ENCODE measurements at regions not wholly inside any gene's neighbourhood (a gene's known extent, or its start where the extent isn't known, plus 50 kb on each side); places are given as distances from the start of the nearest gene placed in this dataset.
A peak's percentile ranks its signal among the peaks of the same experiment; 100 is the strongest.
"Not testable (repeated sequence)": the region's sequence is repeated elsewhere in the genome, so short reads cannot be mapped to it uniquely, and the experiment has no call there.

GRCh38 chr11:114928260-114928870 lies 250.0 kb downstream of the NXPE2 start:
- no peak for DNase-seq

DNA sequence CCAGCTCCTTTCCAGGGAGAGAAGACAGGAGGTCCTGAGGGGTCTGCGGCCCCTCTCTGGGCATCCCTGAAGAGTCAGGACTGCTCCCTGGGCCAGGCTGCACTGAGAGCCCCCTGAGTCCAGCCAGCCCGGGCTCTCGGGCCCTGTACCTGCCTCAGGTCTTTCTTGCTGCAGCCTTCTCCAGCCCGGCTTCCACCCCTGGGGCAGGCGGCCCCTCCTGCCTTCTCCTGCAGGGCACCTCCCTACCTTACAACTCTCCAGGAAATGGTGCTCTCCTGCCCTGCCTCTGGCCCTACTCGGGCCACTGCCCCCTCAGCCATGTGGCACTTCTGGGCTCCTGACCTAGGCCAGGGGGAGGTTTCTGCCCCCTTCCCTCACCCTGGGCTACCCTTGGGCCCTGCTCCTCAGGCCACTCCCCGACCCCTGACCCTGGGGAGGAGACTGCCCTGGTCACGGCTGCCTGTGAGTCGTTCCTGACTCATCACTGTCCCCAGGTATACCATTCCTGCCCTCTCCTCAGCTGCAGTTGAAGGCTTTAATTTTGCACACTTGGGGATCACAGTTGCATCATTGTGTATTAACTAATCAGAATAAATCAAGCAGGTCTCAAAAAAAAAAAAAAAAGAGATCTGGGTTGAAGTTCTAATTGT lies 251.1 kb downstream of the NXPE2 start:
- DNase-seq: no peak

DNA sequence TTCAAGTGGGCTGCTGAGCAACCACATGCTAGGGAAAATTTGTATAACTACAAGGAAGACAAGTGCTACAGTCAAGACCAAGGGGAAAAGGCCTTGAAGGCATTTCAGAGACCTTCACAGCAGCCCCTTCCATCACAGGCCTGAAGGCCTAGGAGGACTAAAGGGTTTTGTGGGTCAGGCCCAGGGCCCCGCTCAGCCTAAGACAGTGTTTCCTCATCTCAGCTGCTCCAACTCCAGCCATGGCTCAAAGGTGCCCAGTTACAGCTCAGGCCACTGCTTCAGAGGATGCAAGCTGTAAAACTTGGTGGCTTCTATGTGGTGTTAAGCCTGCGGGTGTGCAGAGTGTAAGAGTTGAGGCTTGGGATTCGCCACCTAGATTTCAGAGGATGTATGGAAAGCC lies 260.5 kb downstream of the NXPE2 start:
- no peak for DNase-seq

GRCh38 chr11:114942207-114942606 lies 263.9 kb downstream of the NXPE2 start:
- no peak for DNase-seq

DNA sequence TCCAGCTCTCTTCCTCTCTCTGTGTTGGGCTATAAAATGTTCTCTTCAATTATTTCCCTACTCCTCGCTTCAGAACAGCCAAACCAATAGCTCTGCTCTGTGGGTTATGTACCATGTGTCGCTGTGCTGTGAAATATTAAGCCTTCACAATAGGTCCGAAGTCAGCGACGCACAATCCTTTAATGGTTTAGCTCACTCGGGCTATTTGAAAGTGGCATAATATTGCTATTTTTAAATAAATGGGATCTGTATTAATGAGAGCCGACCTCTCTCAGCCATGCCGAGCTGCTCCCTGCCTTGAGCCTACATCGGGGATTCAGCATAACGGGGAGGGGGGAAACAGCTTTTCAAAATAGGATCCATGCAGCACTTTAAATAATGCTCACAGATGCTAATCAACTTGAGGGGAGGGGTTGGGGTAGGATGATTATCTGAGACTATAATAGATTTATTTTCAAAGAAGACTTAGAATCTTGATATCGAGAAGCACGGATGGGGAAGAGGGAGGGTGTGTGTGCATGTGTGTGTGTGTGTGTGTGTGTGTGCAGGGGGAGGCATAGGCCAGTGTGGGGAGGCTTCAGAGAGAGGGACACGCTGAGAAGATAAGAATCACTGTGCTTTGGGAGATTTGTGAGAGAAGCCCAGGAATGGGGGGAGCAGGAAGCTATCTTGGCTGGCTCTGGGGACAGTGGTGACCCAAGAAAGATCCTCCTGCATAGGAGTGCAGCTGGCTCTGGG lies 271.5 kb downstream of the NXPE2 start:
- no peak for DNase-seq

DNA sequence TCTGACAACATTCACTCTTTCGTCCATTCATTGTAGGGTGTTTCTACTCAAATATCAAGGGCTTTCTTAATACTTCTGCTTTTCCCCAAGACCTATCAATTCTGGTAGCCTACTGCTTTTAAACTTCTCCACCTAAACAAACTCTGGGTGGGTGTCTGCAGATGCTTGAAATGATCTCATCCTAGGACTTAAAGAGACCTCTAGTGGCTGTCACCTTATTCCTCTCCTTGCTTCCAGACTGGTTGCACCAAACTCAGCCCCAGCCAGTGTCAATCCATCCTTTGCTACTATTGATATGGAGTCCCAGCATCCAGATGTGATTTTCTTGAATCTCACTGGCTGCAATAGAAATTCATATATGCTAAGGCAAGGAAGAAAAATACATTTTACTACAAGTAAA lies 274.7 kb downstream of the NXPE2 start:
- DNase-seq: no peak

GRCh38 chr11:114955923-114956322 lies 277.6 kb downstream of the NXPE2 start:
- DNase-seq: no peak

GRCh38 chr11:114956566-114956965 lies 278.2 kb downstream of the NXPE2 start:
- no peak for DNase-seq

DNA sequence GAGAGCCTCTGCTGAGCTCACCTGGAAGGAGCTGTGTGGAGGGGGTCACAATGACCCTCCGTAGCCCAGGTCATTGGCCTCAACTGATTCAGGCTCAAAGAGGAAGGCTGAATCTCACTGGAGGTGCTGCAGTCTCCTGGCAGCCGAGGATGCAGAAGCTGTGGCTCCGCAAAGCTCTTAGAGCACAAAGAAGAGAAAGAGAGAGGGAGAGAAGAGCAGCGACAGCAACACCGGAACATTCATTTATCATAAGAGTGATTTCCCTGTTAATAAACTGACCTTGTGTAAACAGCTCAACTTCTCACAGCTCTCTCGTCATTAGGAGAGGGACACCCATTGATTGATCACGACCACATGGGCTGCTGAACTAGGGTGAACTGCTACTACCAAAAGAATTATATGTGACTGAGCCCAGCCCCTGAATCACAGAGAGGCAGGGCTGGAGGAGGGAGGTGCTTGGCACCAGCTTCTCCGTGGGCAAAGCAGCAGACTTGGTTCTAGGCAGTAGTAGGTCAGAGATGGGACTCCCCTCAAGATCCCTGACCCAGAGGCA lies 281.7 kb downstream of the NXPE2 start:
- DNase-seq: no peak

- DNase-seq: not testable (repeated sequence)
These were observed 282.5 kb downstream of the NXPE2 start for GRCh38 chr11:114960819-114961218.

- DNase-seq: no peak
These were observed 286.4 kb downstream of the NXPE2 start for GRCh38 chr11:114964676-114965214.

DNA sequence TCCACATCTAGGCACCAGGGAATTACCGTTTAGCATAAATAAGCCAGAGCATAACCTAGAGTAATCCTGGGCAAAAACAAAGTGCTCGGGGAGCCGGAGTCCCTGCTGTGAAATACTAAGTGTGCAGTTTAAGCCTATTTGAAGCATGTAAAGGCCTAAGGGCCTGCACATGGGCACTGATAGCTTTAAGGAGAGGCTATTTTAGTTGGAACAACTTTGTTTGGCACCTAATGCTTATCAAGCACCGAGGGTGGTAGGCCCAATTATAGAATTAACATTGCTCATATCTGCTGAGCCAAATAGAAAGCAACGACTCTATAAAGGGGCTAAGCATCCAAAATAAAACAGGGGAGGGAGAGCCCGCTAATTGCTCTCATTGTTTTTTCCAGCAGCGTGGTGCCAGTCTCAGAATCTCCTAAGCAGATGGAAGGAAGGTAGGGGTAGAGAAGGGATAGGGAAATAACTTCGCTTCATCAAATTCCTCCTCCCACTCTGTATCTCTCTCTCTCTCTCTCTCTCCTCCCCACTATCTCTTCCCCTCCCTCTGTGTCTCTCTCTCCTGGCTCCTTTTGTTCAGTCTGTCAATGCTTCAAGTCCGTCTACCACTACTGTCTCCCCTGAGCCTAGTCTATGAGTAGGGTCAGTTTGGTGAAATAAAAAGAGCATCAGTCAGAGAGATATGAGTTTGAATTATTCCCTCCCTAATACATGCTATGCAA lies 292.8 kb downstream of the NXPE2 start:
- no peak for DNase-seq

- DNase-seq: no peak
These were observed 293.8 kb downstream of the NXPE2 start for GRCh38 chr11:114972105-114972504.

- DNase-seq: peak in 17 of 56 donors; percentile 1 to 63 (median 25)
These were observed 299.3 kb downstream of the NXPE2 start for GRCh38 chr11:114977651-114978050.

- no peak for DNase-seq
These were observed 303.8 kb downstream of the NXPE2 start for GRCh38 chr11:114982141-114982540.

GRCh38 chr11:114984611-114985163 lies 306.4 kb downstream of the NXPE2 start:
- no peak for DNase-seq

DNA sequence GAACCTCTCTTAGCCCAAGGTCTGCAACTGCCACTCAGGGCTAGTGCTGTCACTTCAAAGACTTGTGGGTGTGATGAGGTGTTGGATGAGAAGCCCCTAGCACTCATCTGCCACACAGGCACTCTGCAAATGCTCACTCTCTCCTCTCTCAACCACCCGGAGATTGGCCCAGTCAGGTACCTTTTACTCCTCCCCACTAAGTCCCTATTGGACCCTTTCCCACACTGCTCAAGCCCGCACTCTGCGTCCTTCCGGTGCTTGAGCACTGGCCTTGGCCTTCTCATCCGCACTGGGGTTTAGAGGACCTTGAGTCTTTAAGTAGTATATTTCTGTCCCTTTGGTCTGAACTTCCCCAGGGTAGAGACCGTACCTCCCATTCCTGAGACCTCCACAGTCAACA lies 308.0 kb downstream of the NXPE2 start:
- DNase-seq: no peak

DNA sequence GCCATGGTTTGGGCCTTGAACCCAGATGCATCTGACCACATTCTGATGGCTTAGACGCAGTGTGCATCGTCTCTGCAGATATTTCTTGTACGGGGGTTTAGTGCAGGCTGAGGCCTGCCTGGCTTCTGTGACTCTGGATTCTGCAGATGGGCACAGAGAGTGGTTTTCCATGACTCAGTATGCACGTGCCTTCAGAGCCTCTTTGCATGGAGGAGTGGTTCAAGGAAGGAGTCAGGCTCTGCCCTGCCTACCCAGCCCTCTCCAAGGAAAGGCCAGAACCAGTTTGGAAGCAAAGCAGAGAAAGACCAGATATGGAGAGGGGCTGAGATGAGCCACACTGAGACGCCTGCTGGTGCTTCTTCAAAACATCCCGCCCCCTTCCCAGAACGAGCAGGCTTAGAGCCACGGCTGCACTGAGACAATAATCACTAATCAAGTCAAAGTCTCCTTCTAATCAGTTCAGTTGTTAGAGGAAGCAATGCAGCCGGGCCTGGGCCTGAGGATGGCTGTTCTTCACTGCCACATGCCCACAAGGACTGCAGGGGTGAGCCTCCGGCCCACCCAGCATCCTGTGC lies 308.9 kb downstream of the NXPE2 start:
- DNase-seq: no peak

DNA sequence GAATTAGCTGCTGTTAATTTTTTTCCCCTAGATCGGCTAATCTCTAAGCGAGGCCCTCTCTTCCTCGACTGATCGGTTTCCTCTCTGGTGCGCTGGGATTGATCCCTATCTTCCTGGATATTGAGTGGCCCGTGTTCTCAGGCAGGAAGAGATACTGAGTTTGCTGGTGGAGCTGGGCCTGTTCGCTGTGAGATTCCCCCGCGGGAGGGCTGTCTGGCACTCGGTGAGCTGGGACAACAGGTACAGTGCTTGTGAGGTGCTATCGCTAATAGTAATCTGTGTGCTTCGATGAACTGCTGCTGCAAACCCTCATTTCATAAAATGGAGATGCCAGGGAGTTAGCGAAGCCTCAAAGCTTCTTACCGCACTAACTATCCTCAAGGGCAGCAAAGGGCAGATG lies 310.3 kb downstream of the NXPE2 start:
- no peak for DNase-seq

DNA sequence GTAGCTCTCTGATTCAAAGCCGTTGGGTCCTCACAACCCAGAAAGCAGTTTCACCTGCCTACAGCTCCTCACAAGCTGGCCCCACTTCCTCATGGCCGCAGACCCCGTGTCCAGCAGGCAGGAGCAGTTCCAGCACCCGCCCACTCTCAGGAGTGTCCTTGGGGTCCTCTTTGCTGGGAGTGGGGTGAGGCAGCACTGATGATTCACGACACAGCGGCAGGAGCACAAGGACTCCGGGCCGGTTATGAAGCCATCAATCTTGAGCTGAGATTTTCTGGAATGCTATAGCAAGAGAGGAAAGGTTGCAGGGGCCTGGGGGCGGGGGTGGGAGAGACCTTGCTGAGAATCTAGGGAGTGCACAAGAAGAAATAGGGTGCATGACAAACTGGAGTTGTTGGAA lies 311.2 kb downstream of the NXPE2 start:
- DNase-seq: no peak

DNA sequence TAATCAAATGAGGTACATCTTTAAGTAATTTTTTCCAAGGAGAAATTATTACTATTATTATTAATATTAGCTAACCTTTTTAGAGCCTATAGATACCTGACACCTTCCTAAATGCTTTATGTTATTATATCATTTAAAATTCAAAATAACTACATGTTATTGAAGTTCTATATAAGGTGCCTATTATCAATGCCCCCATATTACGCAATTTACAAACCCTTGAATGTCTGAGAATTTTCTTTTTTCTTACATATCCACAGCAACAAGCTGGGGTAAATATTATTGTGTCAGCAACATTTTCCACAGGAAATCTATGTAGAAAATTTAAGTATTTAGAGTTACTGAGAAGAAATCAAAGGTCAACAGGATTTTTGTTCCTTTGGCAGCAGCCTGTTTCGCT lies 327.3 kb downstream of the NXPE2 start:
- DNase-seq: no peak
